ENCODE measurements at regions not wholly inside any gene's neighbourhood (a gene's known extent, or its start where the extent isn't known, plus 50 kb on each side); places are given as distances from the start of the nearest gene placed in this dataset.
"Not testable (repeated sequence)": the region's sequence is repeated elsewhere in the genome, so short reads cannot be mapped to it uniquely, and the experiment has no call there.

GRCh38 chr16:10232757-10233156, 50.5 kb upstream of the GRIN2A start:
- no peak for DNase-seq

- no peak for DNase-seq
These were observed 57.4 kb upstream of the GRIN2A start for GRCh38 chr16:10239640-10240039.

GRCh38 chr16:10240854-10241613, 58.8 kb upstream of the GRIN2A start:
- no peak for DNase-seq

- no peak for DNase-seq
These were observed 59.9 kb upstream of the GRIN2A start for GRCh38 chr16:10242097-10242496.

- no peak for DNase-seq
These were observed 60.7 kb upstream of the GRIN2A start for GRCh38 chr16:10242916-10243315.

- DNase-seq: no peak
These were observed 62.8 kb upstream of the GRIN2A start for GRCh38 chr16:10245002-10245401.

- no peak for DNase-seq
These were observed 68.1 kb upstream of the GRIN2A start for GRCh38 chr16:10250137-10250828.

- DNase-seq: no peak
These were observed 69.9 kb upstream of the GRIN2A start for GRCh38 chr16:10252155-10252554.

- DNase-seq: no peak
These were observed 71.2 kb upstream of the GRIN2A start for GRCh38 chr16:10253409-10253808.

- DNase-seq: no peak
These were observed 73.5 kb upstream of the GRIN2A start for GRCh38 chr16:10255728-10256127.

GRCh38 chr16:10256784-10257641, 74.8 kb upstream of the GRIN2A start:
- DNase-seq: peak; percentile 52

GRCh38 chr16:10257642-10258251, 75.5 kb upstream of the GRIN2A start:
- not testable (repeated sequence) for DNase-seq

GRCh38 chr16:10258930-10259603, 76.8 kb upstream of the GRIN2A start:
- DNase-seq: not testable (repeated sequence)

- no peak for DNase-seq
These were observed 78.8 kb upstream of the GRIN2A start for GRCh38 chr16:10261077-10261476.

GRCh38 chr16:10261526-10261925, 79.3 kb upstream of the GRIN2A start:
- not testable (repeated sequence) for DNase-seq

GRCh38 chr16:10262377-10263132, 80.3 kb upstream of the GRIN2A start:
- no peak for DNase-seq

GRCh38 chr16:10265770-10266615, 83.8 kb upstream of the GRIN2A start:
- no peak for DNase-seq

GRCh38 chr16:10266809-10267208, 84.6 kb upstream of the GRIN2A start:
- no peak for DNase-seq

GRCh38 chr16:10269632-10270031, 87.4 kb upstream of the GRIN2A start:
- DNase-seq: no peak

GRCh38 chr16:10272250-10272854, 90.1 kb upstream of the GRIN2A start:
- DNase-seq: not testable (repeated sequence)
